DOHH2 (cell line): ENCODE measurements at regions not wholly inside any gene's neighbourhood (a gene's known extent, or its start where the extent isn't known, plus 50 kb on each side); places are given as distances from the start of the nearest gene placed in this dataset.

ENCODE experiments used
- H3F3A ChIP-seq: fragments of 200-600 bp; sonication (generic), shearing (Covaris generic); 2 replicates; pipeline ENCODE4 v1.6.0; 2016; ENCODE audit warnings: antibody characterized with exemption, mild to moderate bottlenecking; ENCODE audit not compliant: control insufficient read depth, insufficient read depth
- H3K27ac ChIP-seq: fragments of 200-600 bp; sonication (generic); 2 replicates; pipeline ENCODE4 v1.5.1; 2014; ENCODE audit warnings: low read depth, mild to moderate bottlenecking, low read length, moderate library complexity
- H3K27me3 ChIP-seq: fragments of 200-600 bp; sonication (generic); 2 replicates; pipeline ENCODE4 v1.6.1; 2014; ENCODE audit warnings: mild to moderate bottlenecking, low read length, mixed read lengths; ENCODE audit not compliant: control insufficient read depth
- H3K36me3 ChIP-seq: fragments of 200-600 bp; sonication (generic); 2 replicates; pipeline ENCODE4 v1.6.1; 2014; ENCODE audit warnings: mild to moderate bottlenecking, low read length, moderate library complexity, mixed read lengths; ENCODE audit not compliant: control insufficient read depth
- H3K4me1 ChIP-seq: fragments of 200-600 bp; sonication (generic); 2 replicates; pipeline ENCODE4 v1.6.1; 2014; ENCODE audit warnings: mild to moderate bottlenecking, low read length, mixed read lengths; ENCODE audit not compliant: control insufficient read depth
- H3K4me2 ChIP-seq: fragments of 200-600 bp; sonication (generic); 2 replicates; pipeline ENCODE4 v1.6.0; 2014; ENCODE audit warnings: mild to moderate bottlenecking, low read length, moderate library complexity
- H3K4me3 ChIP-seq: fragments of 200-600 bp; sonication (generic); 2 replicates; pipeline ENCODE4 v1.5.1; 2014; ENCODE audit warnings: mild to moderate bottlenecking, low read length, mixed read lengths
- H3K79me2 ChIP-seq: fragments of 200-600 bp; sonication (generic); 2 replicates; pipeline ENCODE4 v1.6.1; 2014; ENCODE audit warnings: mild to moderate bottlenecking, low read length, mixed read lengths; ENCODE audit not compliant: control insufficient read depth
- H3K9me2 ChIP-seq: fragments of 200-600 bp; sonication (generic); replicated peaks from 2 replicates; pipeline ENCODE4 v1.6.1; 2014; ENCODE audit warnings: mild to moderate bottlenecking, low read length, mixed read lengths; ENCODE audit not compliant: control insufficient read depth
- H3K9me3 ChIP-seq: fragments of 200-600 bp; sonication (generic); 2 replicates; pipeline ENCODE4 v1.6.1; 2014; ENCODE audit warnings: antibody characterized with exemption, low read length, mixed read lengths; ENCODE audit not compliant: control insufficient read depth, insufficient read depth
- H4K20me1 ChIP-seq: fragments of 200-600 bp; sonication (generic); 2 replicates; pipeline ENCODE4 v1.6.0; 2014; ENCODE audit warnings: low read depth, mild to moderate bottlenecking, antibody characterized with exemption, low read length, moderate library complexity; ENCODE audit not compliant: control insufficient read depth, insufficient read depth
- EZH2phosphoT487 ChIP-seq: fragments of 200-600 bp; sonication (generic); IDR thresholded peaks from 2 replicates; pipeline ENCODE4 v1.6.1; 2017; ENCODE audit warnings: borderline replicate concordance, mild to moderate bottlenecking, antibody characterized with exemption, low read length, moderate library complexity, mixed read lengths
- TF ChIP-seq, protein P1 (sequence below): fragments of 200-600 bp; sonication (generic); IDR thresholded peaks from one replicate; pipeline ENCODE4 v1.5.1; 2014; ENCODE audit warnings: antibody characterized with exemption, mild to moderate bottlenecking, low read depth, low read length; ENCODE audit not compliant: poor library complexity, severe bottlenecking

DNA sequence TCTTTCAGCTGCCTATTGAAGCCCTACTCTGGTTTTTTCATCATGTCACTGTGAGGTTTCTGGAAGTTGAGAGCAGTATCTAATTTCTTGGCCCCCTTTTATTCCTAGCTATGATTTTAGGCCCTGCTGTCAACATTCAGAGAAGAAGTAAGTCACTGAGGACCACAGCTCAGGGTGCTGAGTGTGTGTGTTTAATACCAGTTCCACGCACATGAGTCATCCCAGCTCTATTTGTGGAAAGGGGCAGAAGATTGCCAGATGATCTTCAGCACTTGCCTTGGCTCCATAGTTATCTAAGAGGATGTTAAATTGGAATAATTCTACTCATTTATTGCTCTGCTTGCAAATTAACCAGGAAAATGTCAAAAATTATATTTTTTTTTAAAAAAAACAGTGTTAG, 65.5 kb upstream of the SLC38A4 start:
- no peaks in the 10 kb centered on the region for H4K20me1 ChIP-seq
- no peaks in the 10 kb centered on the region for H3F3A ChIP-seq
- H3K4me2 ChIP-seq, result no peak overlapping the region
- no peaks in the 10 kb centered on the region for H3K27me3 ChIP-seq
- TF ChIP-seq, protein P1, sequence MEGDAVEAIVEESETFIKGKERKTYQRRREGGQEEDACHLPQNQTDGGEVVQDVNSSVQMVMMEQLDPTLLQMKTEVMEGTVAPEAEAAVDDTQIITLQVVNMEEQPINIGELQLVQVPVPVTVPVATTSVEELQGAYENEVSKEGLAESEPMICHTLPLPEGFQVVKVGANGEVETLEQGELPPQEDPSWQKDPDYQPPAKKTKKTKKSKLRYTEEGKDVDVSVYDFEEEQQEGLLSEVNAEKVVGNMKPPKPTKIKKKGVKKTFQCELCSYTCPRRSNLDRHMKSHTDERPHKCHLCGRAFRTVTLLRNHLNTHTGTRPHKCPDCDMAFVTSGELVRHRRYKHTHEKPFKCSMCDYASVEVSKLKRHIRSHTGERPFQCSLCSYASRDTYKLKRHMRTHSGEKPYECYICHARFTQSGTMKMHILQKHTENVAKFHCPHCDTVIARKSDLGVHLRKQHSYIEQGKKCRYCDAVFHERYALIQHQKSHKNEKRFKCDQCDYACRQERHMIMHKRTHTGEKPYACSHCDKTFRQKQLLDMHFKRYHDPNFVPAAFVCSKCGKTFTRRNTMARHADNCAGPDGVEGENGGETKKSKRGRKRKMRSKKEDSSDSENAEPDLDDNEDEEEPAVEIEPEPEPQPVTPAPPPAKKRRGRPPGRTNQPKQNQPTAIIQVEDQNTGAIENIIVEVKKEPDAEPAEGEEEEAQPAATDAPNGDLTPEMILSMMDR, result no peak
- TF ChIP-seq EZH2phosphoT487, result no peak
- no peaks in the 10 kb centered on the region for H3K79me2 ChIP-seq
- H3K4me3 ChIP-seq, result no peak overlapping the region
- no peaks in the 10 kb centered on the region for H3K4me1 ChIP-seq
- H3K36me3 ChIP-seq, result no peaks in the 10 kb centered on the region
- no peak overlapping the region for H3K27ac ChIP-seq
- H3K9me2 ChIP-seq, result no peaks in the 10 kb centered on the region
- H3K9me3 ChIP-seq, result no peaks in the 10 kb centered on the region

DNA sequence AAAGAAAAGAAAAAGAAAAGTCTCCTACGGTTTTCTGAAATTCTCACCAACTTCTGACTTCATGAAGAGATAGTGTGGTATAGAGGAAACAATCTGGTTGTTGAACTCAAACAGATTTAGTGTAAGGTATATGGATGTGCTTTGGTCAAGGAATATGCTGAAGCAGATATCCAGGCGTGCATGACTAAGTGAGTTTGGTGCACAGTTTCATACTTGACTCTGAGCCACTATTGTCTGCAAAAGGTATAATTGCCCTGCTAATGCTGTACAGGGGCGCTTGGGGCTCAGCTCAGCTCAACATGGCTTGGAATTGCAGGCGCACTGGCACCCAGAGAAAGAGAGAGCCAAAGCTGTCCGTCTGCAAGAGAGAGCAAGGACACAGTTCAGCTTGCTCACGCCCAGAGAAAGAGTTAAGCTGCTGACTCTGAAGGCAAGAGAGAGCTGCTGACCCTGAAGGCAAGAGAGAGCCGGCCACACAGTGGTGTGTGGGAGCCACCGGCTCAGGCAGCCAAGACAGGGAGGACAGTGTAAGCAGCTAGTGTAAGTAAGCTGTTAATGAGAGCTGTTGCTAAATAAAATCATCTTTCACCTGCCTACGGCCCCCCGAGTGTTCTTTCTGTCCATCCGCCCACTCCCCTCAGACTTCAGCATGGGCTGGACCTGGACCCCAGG, 66.4 kb upstream of the SLC38A4 start:
- TF ChIP-seq, protein P1, result no peak
- TF ChIP-seq EZH2phosphoT487, result no peak

DNA sequence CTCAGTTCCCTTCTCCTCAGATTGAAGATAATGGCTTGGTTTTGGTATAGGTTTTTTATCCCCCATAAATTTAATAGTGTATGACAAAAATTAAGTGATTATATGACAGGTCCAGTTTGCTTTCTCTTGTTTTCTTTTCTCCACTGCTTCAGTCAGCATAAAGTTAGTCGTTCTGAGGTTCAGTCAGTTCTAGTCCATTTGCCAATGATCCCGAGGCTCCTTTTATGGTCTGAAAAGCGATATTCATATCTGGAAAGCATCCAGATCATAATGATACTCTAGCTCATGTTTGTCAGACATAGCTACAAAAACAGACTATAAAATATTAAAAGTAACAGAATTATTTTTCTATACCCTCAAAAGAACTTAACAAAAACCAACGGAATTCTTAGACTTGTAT, 67.1 kb upstream of the SLC38A4 start:
- no peaks in the 10 kb centered on the region for H3K9me2 ChIP-seq
- H3K4me1 ChIP-seq, result no peaks in the 10 kb centered on the region
- TF ChIP-seq, protein P1, result no peak
- TF ChIP-seq EZH2phosphoT487, result no peak
- H3K27ac ChIP-seq, result no peak overlapping the region
- H3K9me3 ChIP-seq, result no peaks in the 10 kb centered on the region
- H3K79me2 ChIP-seq, result no peaks in the 10 kb centered on the region
- H3K4me2 ChIP-seq, result no peak overlapping the region
- H3K36me3 ChIP-seq, result no peaks in the 10 kb centered on the region
- H3K27me3 ChIP-seq, result no peaks in the 10 kb centered on the region
- no peaks in the 10 kb centered on the region for H3F3A ChIP-seq
- H3K4me3 ChIP-seq, result no peak overlapping the region
- no peaks in the 10 kb centered on the region for H4K20me1 ChIP-seq

More for the DNA sequence above, 66.4 kb upstream of the SLC38A4 start:
- Histone ChIP-seq H3K27me3 (no peaks in the 10 kb centered on the region), H3K4me2 (no peak overlapping the region), H3K27ac (no peak overlapping the region), H3K9me2 (no peaks in the 10 kb centered on the region), H3K36me3 (no peaks in the 10 kb centered on the region), H4K20me1 (no peaks in the 10 kb centered on the region), H3K4me3 (no peak overlapping the region), H3K79me2 (no peaks in the 10 kb centered on the region), H3K9me3 (no peaks in the 10 kb centered on the region), H3K4me1 (no peaks in the 10 kb centered on the region), H3F3A (no peaks in the 10 kb centered on the region)
